ENCODE measurements at regions not wholly inside any gene's neighbourhood (a gene's known extent, or its start where the extent isn't known, plus 50 kb on each side); places are given as distances from the start of the nearest gene placed in this dataset.

GRCh38 chr19:30070198-30070967 lies 128.3 kb downstream of the URI1 start:
- Histone ChIP-seq H3K27ac (no peak overlapping the region), H3K4me2 (no peak overlapping the region), H3K9ac (no peak overlapping the region), H2AFZ (ENCODE audit: low read depth) (no peak overlapping the region), H3K79me2 (ENCODE audit: insufficient read depth, low read depth) (no peaks in the 10 kb centered on the region), H3K36me3 (ENCODE audit: insufficient read depth) (no peaks in the 10 kb centered on the region), H3K27me3 (ENCODE audit: insufficient read depth, low read depth) (no peaks in the 10 kb centered on the region; the same call in 1 of the 2 replicates), H4K20me1 (ENCODE audit: insufficient read depth) (no peaks in the 10 kb centered on the region), H3K4me1 (ENCODE audit: low read depth, poor library complexity, severe bottlenecking) (no peaks in the 10 kb centered on the region), H3K4me3 (IDR thresholded peaks at IDR 0.05; ENCODE audit: insufficient read depth, low read depth, low read length) (no peak overlapping the region)
- no peak for TF ChIP-seq CTCF (conservative IDR thresholded peaks at IDR 0.05; ENCODE audit: low read depth, low read length)

- no peak overlapping the region for H3K4me3 ChIP-seq (IDR thresholded peaks at IDR 0.05; ENCODE audit: insufficient read depth, low read depth, low read length)
- H3K27me3 ChIP-seq (ENCODE audit: insufficient read depth, low read depth): no peaks in the 10 kb centered on the region; the same call in 1 of the 2 replicates
- H3K4me2 ChIP-seq: no peak overlapping the region
- no peaks in the 10 kb centered on the region for H3K79me2 ChIP-seq (ENCODE audit: insufficient read depth, low read depth)
- H3K4me1 ChIP-seq (ENCODE audit: low read depth, poor library complexity, severe bottlenecking): no peaks in the 10 kb centered on the region
- H4K20me1 ChIP-seq (ENCODE audit: insufficient read depth): no peaks in the 10 kb centered on the region
- no peak overlapping the region for H3K9ac ChIP-seq
- H3K27ac ChIP-seq: no peak overlapping the region
- no peak for TF ChIP-seq CTCF (conservative IDR thresholded peaks at IDR 0.05; ENCODE audit: low read depth, low read length)
- H3K36me3 ChIP-seq (ENCODE audit: insufficient read depth): no peaks in the 10 kb centered on the region
- H2AFZ ChIP-seq (ENCODE audit: low read depth): no peak overlapping the region
These were observed 129.1 kb downstream of the URI1 start for GRCh38 chr19:30070968-30071632.

GRCh38 chr19:30071871-30072270 lies 129.8 kb downstream of the URI1 start:
- H3K9ac ChIP-seq: no peak overlapping the region
- H4K20me1 ChIP-seq (ENCODE audit: insufficient read depth): no peaks in the 10 kb centered on the region

More at GRCh38 chr19:30071871-30072270, 129.8 kb downstream of the URI1 start:
- Histone ChIP-seq H3K79me2 (ENCODE audit: insufficient read depth, low read depth) (no peaks in the 10 kb centered on the region), H3K27ac (no peak overlapping the region), H3K27me3 (ENCODE audit: insufficient read depth, low read depth) (no peaks in the 10 kb centered on the region; the same call in 1 of the 2 replicates), H3K4me2 (no peak overlapping the region), H3K4me3 (IDR thresholded peaks at IDR 0.05; ENCODE audit: insufficient read depth, low read depth, low read length) (no peak overlapping the region), H3K36me3 (ENCODE audit: insufficient read depth) (no peaks in the 10 kb centered on the region), H3K4me1 (ENCODE audit: low read depth, poor library complexity, severe bottlenecking) (no peaks in the 10 kb centered on the region), H2AFZ (ENCODE audit: low read depth) (no peak overlapping the region)
- TF ChIP-seq CTCF (conservative IDR thresholded peaks at IDR 0.05; ENCODE audit: low read depth, low read length): no peak
